Small intestine (tissue), 7 donors: ENCODE measurements at regions not wholly inside any gene's neighbourhood (a gene's known extent, or its start where the extent isn't known, plus 50 kb on each side); places are given as distances from the start of the nearest gene placed in this dataset.
A peak's percentile ranks its signal among the peaks of the same experiment; 100 is the strongest.

Experiments
- DNase-seq, 2 donors: peaks; one replicate each; pipeline versions ENCODE4 v3.0.0 to v3.0.0-alpha.2; 2013
- FAIRE-seq: peaks from 2 replicates; lab custom pipeline; 2012; peaks lifted over from hg19 to GRCh38; lab: Jason Lieb, UNC
- H3K27ac ChIP-seq, 3 donors: one replicate each; pipeline ENCODE4 v1.5.1; 2013; ENCODE audit warnings: low read length in 2 of 3, mild to moderate bottlenecking in 2 of 3, control low read depth in 1 of 3, inconsistent platforms in 1 of 3, low read depth in 1 of 3, moderate library complexity in 1 of 3
- H3K27me3 ChIP-seq, 3 donors: one replicate each; pipeline ENCODE4 v1.6.1; 2013; ENCODE audit warnings: low read length in 3 of 3, inconsistent platforms in 1 of 3; ENCODE audit not compliant: control insufficient read depth in 3 of 3, insufficient read depth in 3 of 3
- H3K36me3 ChIP-seq, 3 donors: one replicate each; pipeline ENCODE4 v1.6.1; 2013; ENCODE audit warnings: low read length in 3 of 3, inconsistent platforms in 1 of 3, low read depth in 1 of 3, mild to moderate bottlenecking in 1 of 3, moderate library complexity in 1 of 3; ENCODE audit not compliant: control insufficient read depth in 3 of 3, insufficient read depth in 2 of 3
- H3K4me1 ChIP-seq, 3 donors: one replicate each; pipeline ENCODE4 v1.6.1; 2013; ENCODE audit warnings: low read length in 2 of 3, inconsistent platforms in 1 of 3, low read depth in 1 of 3, mild to moderate bottlenecking in 1 of 3, moderate library complexity in 1 of 3; ENCODE audit not compliant: control insufficient read depth in 3 of 3, insufficient read depth in 2 of 3
- H3K4me3 ChIP-seq, 3 donors: one replicate each; pipeline ENCODE4 v1.5.1; 2013; ENCODE audit warnings: low read length in 3 of 3, control low read depth in 1 of 3, inconsistent platforms in 1 of 3, low read depth in 1 of 3, mild to moderate bottlenecking in 1 of 3, moderate library complexity in 1 of 3
- H3K9me3 ChIP-seq, 2 donors: one replicate each; pipeline ENCODE4 v1.6.1; 2013; ENCODE audit warnings: low read depth in 1 of 2, low read length in 1 of 2; ENCODE audit not compliant: control insufficient read depth in 2 of 2, insufficient read depth in 1 of 2
- WGBS, 3 donors: extraction: QIAGEN DNeasy Blood & Tissue Kit; methylation state at CpG; one replicate each; pipeline ENCODE4 v1.1.7; 2013; 5-methylcytosine and 5-hydroxymethylcytosine counted together
- donor health status: healthy with polysubstance abuse.
- donor health status: control.
- donor health status: control.
- donor health status: Bipolar disorder and iron deficiency.
- donor health status: healthy.

DNA sequence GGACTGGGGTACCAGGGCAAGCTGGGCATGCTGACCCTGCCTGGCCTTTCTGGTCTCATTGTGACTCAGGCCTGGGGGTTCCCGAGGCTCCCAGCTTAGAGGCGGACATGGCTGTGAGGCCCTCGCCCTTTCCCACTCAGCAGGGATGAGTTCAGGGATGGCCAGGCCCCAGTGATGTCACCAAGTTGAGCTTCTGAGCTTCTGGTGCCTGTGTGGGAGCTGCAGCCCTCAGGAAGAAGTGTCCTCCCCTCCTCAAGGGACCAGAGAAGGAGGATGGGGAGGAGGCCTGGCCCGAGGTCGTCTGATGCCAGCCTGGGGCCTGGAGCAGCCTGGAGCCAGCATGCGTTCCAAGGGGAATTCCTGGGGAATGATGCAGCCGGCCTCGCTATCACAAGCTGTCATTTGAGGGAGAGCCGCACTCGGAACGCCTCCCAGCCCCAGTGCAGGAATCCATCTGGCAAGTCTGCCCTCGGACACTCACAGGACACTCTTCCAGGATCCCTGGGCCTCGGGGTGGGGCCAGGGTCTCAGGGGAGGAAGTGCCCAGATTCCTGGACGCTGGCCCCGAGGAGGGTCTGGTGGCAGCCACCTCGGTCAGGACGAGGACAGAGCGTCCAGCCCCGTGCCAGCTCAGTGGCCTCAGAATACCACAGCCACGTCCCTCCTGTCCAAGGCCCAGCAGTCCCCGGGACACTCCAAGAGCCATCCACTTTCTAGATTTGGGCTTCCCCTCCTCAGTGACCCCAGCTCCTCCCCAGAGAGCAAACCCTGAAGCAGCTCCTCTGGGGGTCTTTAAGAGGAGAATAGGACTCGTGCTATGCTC lies 61.2 kb upstream of the GPC1 start:
- FAIRE-seq (no peak), DNase-seq (peak in 1 of 2 donors; percentile 40)
- Histone ChIP-seq H3K4me3 (no peak overlapping the region), H3K27me3 (no peaks in the 10 kb centered on the region), H3K36me3 (no peaks in the 10 kb centered on the region), H3K4me1 (peaks cover 0 to 10% (median 0%) of the 10 kb centered on the region in 3 donors), H3K9me3 (no peaks in the 10 kb centered on the region), H3K27ac (peak overlapping the region in 2 of 3 donors; percentile 33 to 46)
- 47 to 53% (median 52%) methylated on average over 22 of the region's 22 CpGs for WGBS, 3 donors

DNA sequence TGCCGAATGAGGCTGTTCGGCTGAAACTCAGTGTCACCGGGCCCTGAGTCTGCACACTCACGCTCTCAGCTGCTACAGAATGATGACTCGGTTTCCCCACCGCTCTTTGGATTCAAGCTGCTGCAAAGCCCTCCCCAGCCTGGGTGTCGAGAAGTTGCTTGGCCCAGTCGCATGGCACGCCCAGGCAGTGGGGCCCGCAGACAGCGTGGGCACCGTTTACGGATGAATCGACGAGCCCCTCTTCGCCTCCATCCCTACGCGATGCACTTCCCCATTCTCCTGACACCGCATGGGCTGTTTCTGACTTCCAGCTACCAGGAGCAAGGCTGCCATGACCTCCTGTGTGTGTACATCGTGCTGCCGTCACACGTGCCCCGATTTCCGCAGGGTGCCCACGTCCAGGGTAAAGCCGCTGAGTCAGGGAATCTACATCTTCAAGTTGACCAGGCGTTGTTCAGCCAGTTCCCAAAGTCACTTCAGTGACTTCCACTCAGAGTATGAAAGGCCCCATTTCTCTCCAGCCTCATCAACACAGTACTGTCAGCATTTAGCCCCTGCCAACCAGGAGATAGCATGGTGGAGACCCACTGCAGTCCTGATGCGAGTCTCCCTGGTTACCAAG lies 60.3 kb upstream of the GPC1 start:
- Histone ChIP-seq H3K4me1 (peaks cover 0 to 10% (median 0%) of the 10 kb centered on the region in 3 donors), H3K36me3 (no peaks in the 10 kb centered on the region), H3K4me3 (no peak overlapping the region), H3K27ac (no peak overlapping the region), H3K9me3 (no peaks in the 10 kb centered on the region), H3K27me3 (no peaks in the 10 kb centered on the region)
- no peak for FAIRE-seq
- DNase-seq = no peak
- 87 to 92% (median 90%) methylated on average over 28 of the region's 28 CpGs for WGBS, 3 donors

DNA sequence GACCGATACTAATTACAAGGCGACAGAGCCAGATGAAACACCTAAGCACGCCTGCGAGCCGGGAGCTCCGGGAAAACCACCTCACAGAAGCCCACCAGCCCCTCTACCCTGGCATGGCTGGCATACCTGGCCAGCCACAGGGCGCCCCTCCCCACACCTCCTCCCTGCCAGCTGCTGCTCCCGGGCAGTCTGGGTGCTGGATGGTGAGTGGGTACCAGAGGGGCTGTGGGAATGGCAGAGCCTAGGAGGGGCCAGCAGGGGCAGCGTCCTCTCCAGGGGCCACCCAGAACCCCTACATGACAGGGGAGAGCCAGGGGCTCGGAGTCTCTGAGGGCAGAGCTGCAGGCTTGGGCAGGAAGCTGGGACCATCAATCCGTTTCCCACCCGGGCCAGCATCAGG lies 58.7 kb upstream of the GPC1 start:
- DNase-seq = no peak
- Histone ChIP-seq H3K4me1 (peaks cover 0 to 10% (median 0%) of the 10 kb centered on the region in 3 donors), H3K27ac (no peak overlapping the region), H3K36me3 (no peaks in the 10 kb centered on the region), H3K27me3 (no peaks in the 10 kb centered on the region), H3K9me3 (no peaks in the 10 kb centered on the region), H3K4me3 (no peak overlapping the region)
- 77 to 81% (median 78%) methylated on average over 12 of the region's 12 CpGs for WGBS, 3 donors
- no peak for FAIRE-seq

DNA sequence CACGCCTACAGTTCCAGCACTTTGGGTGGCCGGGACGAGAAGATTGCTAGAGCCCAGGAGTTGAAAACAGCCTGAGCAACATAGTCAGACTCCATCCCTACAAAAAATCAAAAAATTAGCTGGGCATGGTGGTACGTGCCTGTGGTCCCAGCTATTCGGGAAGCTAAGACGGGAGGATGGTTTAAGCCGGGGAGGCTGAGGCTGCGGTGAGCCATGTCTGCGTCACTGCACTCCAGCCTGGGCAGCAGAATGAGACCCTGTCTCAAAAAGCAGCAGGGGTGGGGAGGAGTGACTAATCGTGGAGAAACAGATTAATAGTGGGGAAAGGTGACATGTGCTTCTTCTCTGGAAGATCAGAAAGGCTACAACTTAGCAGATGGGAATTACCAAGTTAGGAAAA lies 58.1 kb upstream of the GPC1 start:
- WGBS, 3 donors = 81 to 84% (median 84%) methylated on average over 10 of the region's 10 CpGs
- H3K4me1 ChIP-seq = peaks cover 0 to 10% (median 0%) of the 10 kb centered on the region in 3 donors
- no peak overlapping the region for H3K27ac ChIP-seq
- H3K4me3 ChIP-seq = no peak overlapping the region
- DNase-seq (no peak), FAIRE-seq (no peak)
- H3K9me3 ChIP-seq = no peaks in the 10 kb centered on the region
- H3K27me3 ChIP-seq = no peaks in the 10 kb centered on the region
- H3K36me3 ChIP-seq = no peaks in the 10 kb centered on the region

DNA sequence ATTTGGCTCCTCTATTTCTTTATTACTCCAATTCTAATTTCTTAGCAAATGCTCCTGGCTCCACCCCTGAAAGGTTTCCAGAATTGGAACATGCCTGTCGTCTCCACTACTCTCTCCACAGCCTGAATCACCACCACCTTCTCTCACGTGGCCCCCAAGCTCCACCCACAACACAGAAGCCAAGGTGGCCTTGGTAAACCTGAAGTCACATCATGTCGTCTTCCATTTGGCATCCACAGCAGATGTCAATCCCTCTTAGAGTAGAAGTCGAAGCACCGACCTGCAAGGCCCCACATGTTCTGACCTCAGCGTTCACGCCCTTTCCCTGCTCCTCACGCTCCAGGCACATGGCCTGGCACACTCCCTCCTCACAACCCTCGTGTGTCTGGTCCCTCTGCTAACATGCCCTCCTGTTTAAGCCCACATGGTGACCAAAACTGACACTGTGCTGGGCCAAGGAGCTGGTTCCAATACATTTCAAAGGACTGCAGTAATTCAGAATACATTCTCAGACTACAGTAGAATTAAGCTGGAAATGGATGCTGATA lies 56.3 kb upstream of the GPC1 start:
- Histone ChIP-seq H3K4me1 (peaks cover 0 to 5% (median 0%) of the 10 kb centered on the region in 3 donors), H3K9me3 (no peaks in the 10 kb centered on the region), H3K4me3 (no peak overlapping the region), H3K27me3 (no peaks in the 10 kb centered on the region), H3K27ac (no peak overlapping the region), H3K36me3 (no peaks in the 10 kb centered on the region)
- DNase-seq (no peak), FAIRE-seq (no peak)
- WGBS, 3 donors = 58 to 76% (median 59%) methylated on average over 9 of the region's 9 CpGs

DNA sequence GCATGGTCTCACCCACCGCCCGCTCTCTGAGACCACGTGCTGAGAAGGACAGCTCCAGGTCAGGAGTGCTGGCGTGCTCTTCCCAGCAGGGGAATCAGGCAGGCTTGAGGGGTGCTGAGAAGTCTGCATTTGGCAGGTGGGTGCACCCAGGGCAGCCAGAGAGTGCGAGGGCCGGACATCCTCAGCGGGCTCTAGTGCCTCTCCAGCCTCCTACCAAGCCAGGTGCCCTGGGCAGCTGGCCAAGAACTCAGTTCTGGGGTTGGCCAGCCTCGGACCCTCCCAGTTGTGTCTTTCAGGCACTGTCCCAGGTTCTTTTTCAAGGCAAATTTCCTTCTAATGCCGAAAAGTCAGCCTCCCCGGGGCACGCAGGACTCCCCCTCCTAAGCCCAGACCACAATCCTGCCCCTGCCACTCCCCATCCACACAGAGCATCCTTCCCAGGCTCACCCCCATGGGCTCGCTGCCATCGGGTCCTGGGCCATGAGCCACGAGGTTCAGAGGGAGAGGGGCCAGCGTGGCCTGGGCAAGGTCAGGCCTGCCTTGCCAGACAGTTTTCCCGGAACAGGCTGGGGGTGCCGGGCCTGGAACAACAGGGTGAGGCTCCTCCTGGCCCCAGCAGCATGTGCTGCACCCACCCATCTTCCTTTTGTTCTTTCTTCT lies 52.2 kb upstream of the GPC1 start:
- Histone ChIP-seq H3K27me3 (no peaks in the 10 kb centered on the region), H3K27ac (no peak overlapping the region), H3K4me3 (no peak overlapping the region), H3K9me3 (no peaks in the 10 kb centered on the region), H3K4me1 (no peaks in the 10 kb centered on the region), H3K36me3 (no peaks in the 10 kb centered on the region)
- WGBS, 3 donors = 79 to 82% (median 80%) methylated on average over 17 of the region's 17 CpGs
- no peak for FAIRE-seq
- DNase-seq = no peak

DNA sequence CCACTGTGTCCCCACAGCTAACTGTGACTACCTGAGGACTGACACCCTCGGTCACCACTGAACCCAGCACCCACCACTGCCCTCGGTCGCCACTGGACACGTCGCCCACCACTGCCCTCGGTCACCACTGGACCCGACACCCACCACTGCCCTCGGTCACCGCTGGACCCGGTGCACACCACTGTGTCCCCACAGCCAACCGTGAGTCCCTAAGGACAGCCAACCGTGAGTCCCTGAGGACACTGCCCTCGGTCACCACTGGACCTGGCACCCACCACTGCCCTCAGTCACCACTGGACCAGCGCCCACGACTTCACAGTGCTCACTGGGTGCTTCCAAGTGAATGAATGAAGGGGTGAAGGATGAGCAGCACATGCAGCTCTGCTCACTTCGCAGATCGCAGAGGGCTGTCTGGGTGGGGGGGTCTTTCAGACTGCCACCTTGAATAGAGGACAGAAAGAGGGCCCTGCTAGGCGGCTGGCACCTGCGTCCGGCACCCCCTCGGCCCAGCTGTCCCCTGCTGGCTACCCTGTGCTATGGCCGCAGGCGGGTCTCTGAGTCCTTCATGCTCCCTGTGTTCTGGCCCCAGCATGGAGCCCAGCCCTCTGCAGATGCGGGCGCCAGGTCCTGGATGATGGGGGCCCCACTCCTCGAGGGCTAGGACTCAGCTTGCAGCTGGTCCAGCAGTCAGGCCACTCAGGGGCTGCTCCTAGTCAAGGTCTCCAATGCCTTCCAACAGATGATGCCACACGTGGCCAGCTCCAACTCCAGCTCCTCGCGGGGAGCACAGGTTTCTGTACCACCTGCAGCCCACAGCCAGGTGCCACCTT lies 51.4 kb upstream of the GPC1 start:
- Histone ChIP-seq H3K4me3 (no peak overlapping the region), H3K4me1 (no peaks in the 10 kb centered on the region), H3K9me3 (no peaks in the 10 kb centered on the region), H3K27ac (no peak overlapping the region), H3K27me3 (no peaks in the 10 kb centered on the region), H3K36me3 (no peaks in the 10 kb centered on the region)
- FAIRE-seq (no peak), DNase-seq (no peak)
- 88 to 89% (median 89%) methylated on average over 29 of the region's 29 CpGs for WGBS, 3 donors
